WTC11 (cell line): ENCODE measurements at regions not wholly inside any gene's neighbourhood (a gene's known extent, or its start where the extent isn't known, plus 50 kb on each side); places are given as distances from the start of the nearest gene placed in this dataset.

Experiments
- ATAC-seq: fragments of 200-7000 bp; cut with Tn5 transposase; 2 replicates; pipeline ENCODE4 v1.10.0; 2021; ENCODE audit warnings: mild to moderate bottlenecking, moderate library complexity
- CTCF ChIA-PET: fragments of 300-600 bp; sonication (Branson Sonifier 250); formaldehyde crosslinking; loops from one replicate; lab custom pipeline; 2021; ENCODE audit warnings: antibody characterized with exemption; lab: Charles Lee
- POLR2A ChIA-PET: fragments of 350-600 bp; sonication (Branson Sonifier 250); formaldehyde crosslinking; loops from one replicate; lab custom pipeline; 2021; ENCODE audit warnings: antibody characterized with exemption; lab: Charles Lee
- DNase-seq: peaks from one replicate; pipeline ENCODE4 v3.0.0; 2021; ENCODE audit warnings: low spot score
- H3K27ac Mint-ChIP-seq: 2 replicates; pipeline ENCODE4 v1.8.0; 2021; ENCODE audit warnings: mixed read lengths
- H3K27me3 Mint-ChIP-seq: 2 replicates; pipeline ENCODE4 v1.8.0; 2021; ENCODE audit warnings: low read depth, mild to moderate bottlenecking, moderate library complexity, mixed read lengths
- H3K36me3 Mint-ChIP-seq: 2 replicates; pipeline ENCODE4 v1.8.0; 2021; ENCODE audit warnings: mixed read lengths
- H3K4me1 Mint-ChIP-seq: 2 replicates; pipeline ENCODE4 v1.8.0; 2022; ENCODE audit warnings: mixed read lengths
- H3K4me3 Mint-ChIP-seq: 2 replicates; pipeline ENCODE4 v1.8.0; 2021; ENCODE audit warnings: mild to moderate bottlenecking, moderate library complexity, mixed read lengths
- H3K9me3 Mint-ChIP-seq: 2 replicates; pipeline ENCODE4 v1.8.0; 2021; ENCODE audit warnings: mixed read lengths
- AR ChIP-seq: fragments of 250-450 bp; sonication (Bioruptor Pico); IDR thresholded peaks from 2 replicates; pipeline ENCODE4 v1.9.0; 2021; ENCODE audit warnings: mild to moderate bottlenecking
- E2F5 ChIP-seq: sonication (generic); formaldehyde crosslinking; IDR thresholded peaks from 2 replicates; pipeline ENCODE4 v1.8.1; 2022; ENCODE audit warnings: mild to moderate bottlenecking, moderate library complexity, missing genetic modification reagents
- FOXP4 ChIP-seq: sonication (generic); formaldehyde crosslinking; IDR thresholded peaks from 2 replicates; pipeline ENCODE4 v1.8.0; 2022; ENCODE audit warnings: mild to moderate bottlenecking, missing genetic modification reagents
- HMGA2 ChIP-seq: fragments of 250-450 bp; sonication (Bioruptor Pico); IDR thresholded peaks from 2 replicates; pipeline ENCODE4 v1.4.0; 2021; ENCODE audit warnings: mild to moderate bottlenecking, moderate library complexity
- IRF1 ChIP-seq: sonication (generic); formaldehyde crosslinking; IDR thresholded peaks from 2 replicates; pipeline ENCODE4 v1.8.0; 2023; ENCODE audit warnings: missing genetic modification reagents
- JAZF1 ChIP-seq: fragments of 250-450 bp; sonication (Bioruptor Pico); IDR thresholded peaks from 2 replicates; pipeline ENCODE4 v1.9.0; 2021; ENCODE audit warnings: moderate library complexity, mild to moderate bottlenecking, inconsistent platforms
- KAT7 ChIP-seq: sonication (generic); formaldehyde crosslinking; IDR thresholded peaks from 2 replicates; pipeline ENCODE4 v1.8.1; 2023; ENCODE audit warnings: missing genetic modification reagents, mild to moderate bottlenecking, borderline replicate concordance
- MLX ChIP-seq: sonication (generic); formaldehyde crosslinking; IDR thresholded peaks from 2 replicates; pipeline ENCODE4 v1.8.1; 2023; ENCODE audit warnings: mild to moderate bottlenecking, missing genetic modification reagents, moderate library complexity
- NFE2L1 ChIP-seq: sonication (generic); formaldehyde crosslinking; IDR thresholded peaks from 2 replicates; pipeline ENCODE4 v1.8.1; 2023; ENCODE audit warnings: missing genetic modification reagents
- NFYB ChIP-seq: sonication (generic); formaldehyde crosslinking; conservative IDR thresholded peaks from 2 replicates; pipeline ENCODE4 v1.8.0; 2022; ENCODE audit warnings: low read depth, missing genetic modification reagents
- SMAD4 ChIP-seq: sonication (generic); formaldehyde crosslinking; IDR thresholded peaks from 2 replicates; pipeline ENCODE4 v1.8.0; 2022; ENCODE audit warnings: mild to moderate bottlenecking, missing genetic modification reagents
- SOX15 ChIP-seq: fragments of 250-450 bp; sonication (Bioruptor Pico); IDR thresholded peaks from 2 replicates; pipeline ENCODE4 v1.9.0; 2021; ENCODE audit warnings: mild to moderate bottlenecking
- TEAD4 ChIP-seq: sonication (generic); formaldehyde crosslinking; IDR thresholded peaks from 2 replicates; pipeline ENCODE4 v1.8.0; 2022; ENCODE audit warnings: mild to moderate bottlenecking, missing genetic modification reagents
- ZNF232 ChIP-seq: sonication (generic); formaldehyde crosslinking; IDR thresholded peaks from 2 replicates; pipeline ENCODE4 v1.8.0; 2022; ENCODE audit warnings: mild to moderate bottlenecking, missing genetic modification reagents
- ZNF396 ChIP-seq: fragments of 250-450 bp; sonication (Bioruptor Pico); IDR thresholded peaks from 2 replicates; pipeline ENCODE4 v1.8.0; 2021; ENCODE audit warnings: mild to moderate bottlenecking, moderate library complexity, borderline replicate concordance
- ZNF512 ChIP-seq: sonication (generic); formaldehyde crosslinking; IDR thresholded peaks from 2 replicates; pipeline ENCODE4 v1.8.1; 2022; ENCODE audit warnings: missing genetic modification reagents, borderline replicate concordance
- ZSCAN18 ChIP-seq: fragments of 250-450 bp; sonication (Bioruptor Pico); IDR thresholded peaks from 2 replicates; pipeline ENCODE4 v2.1.2; 2022; ENCODE audit warnings: mild to moderate bottlenecking, moderate library complexity

GRCh38 chr10:123398180-123398591 lies 244.0 kb downstream of the BUB3 start:
- TF ChIP-seq SOX15 (CRISPR knock-in tag): no peak
- no peak for TF ChIP-seq ZNF512 (CRISPR knock-in tag)
- no peak for TF ChIP-seq FOXP4
- no peak for TF ChIP-seq SMAD4 (CRISPR knock-in tag)
- TF ChIP-seq AR (CRISPR knock-in tag): no peak
- TF ChIP-seq MLX (CRISPR knock-in tag): no peak
- no peak for TF ChIP-seq NFYB (CRISPR knock-in tag)
- TF ChIP-seq KAT7 (CRISPR knock-in tag): no peak
- TF ChIP-seq JAZF1 (CRISPR knock-in tag): no peak
- TF ChIP-seq HMGA2: no peak
- TF ChIP-seq ZSCAN18 (CRISPR knock-in tag): no peak
- TF ChIP-seq IRF1 (CRISPR knock-in tag): no peak
- TF ChIP-seq ZNF396: no peak
- TF ChIP-seq TEAD4 (CRISPR knock-in tag): no peak
- no peak for TF ChIP-seq E2F5 (CRISPR knock-in tag)
- TF ChIP-seq NFE2L1: no peak
- TF ChIP-seq ZNF232: no peak
- DNase-seq: no peak

More at GRCh38 chr10:123398180-123398591, 244.0 kb downstream of the BUB3 start:
- peaks cover 15% of the 10 kb centered on the region for H3K36me3 Mint-ChIP-seq
- POLR2A ChIA-PET: no interaction called here
- CTCF ChIA-PET: no interaction called here
- 0 out of 2 replicates have a peak, but pooled peaks cover 4% of the 10 kb centered on the region for H3K4me1 Mint-ChIP-seq
- no peak for ATAC-seq
- H3K27ac Mint-ChIP-seq: no peak overlapping the region
- H3K27me3 Mint-ChIP-seq: no peaks in the 10 kb centered on the region; the same call in 1 of the 2 replicates
- peaks cover 21% of the 10 kb centered on the region for H3K9me3 Mint-ChIP-seq
- H3K4me3 Mint-ChIP-seq: no peak overlapping the region
